ENCODE measurements at regions not wholly inside any gene's neighbourhood (a gene's known extent, or its start where the extent isn't known, plus 50 kb on each side); places are given as distances from the start of the nearest gene placed in this dataset.

DNA sequence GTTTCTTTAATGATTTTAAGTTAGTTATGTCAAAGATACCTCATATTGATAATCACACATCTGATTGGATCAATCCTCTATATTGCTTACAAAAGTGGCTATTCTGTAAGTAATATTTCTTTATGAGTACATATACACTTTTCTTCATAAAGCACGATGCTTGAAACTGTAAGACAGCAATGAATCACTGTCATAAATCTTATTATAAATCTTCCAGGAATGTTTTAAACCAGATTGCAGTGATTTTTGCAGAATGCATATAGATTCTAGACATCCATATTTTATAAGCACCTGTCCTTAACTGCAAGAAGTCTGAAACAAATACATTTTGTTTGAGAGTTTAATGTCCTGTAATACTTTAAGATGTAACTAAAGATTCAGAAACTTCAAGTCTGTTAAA lies 367.0 kb upstream of the FANCL start:
- no peak for TF ChIP-seq ZNF274 (IDR thresholded peaks at IDR 0.05; ENCODE audit: low read depth, low read length)
- TF ChIP-seq YY1 (IDR thresholded peaks at IDR 0.05; ENCODE audit: insufficient read depth, insufficient read length): no peak
